ENCODE measurements at regions not wholly inside any gene's neighbourhood (a gene's known extent, or its start where the extent isn't known, plus 50 kb on each side); places are given as distances from the start of the nearest gene placed in this dataset.

DNA sequence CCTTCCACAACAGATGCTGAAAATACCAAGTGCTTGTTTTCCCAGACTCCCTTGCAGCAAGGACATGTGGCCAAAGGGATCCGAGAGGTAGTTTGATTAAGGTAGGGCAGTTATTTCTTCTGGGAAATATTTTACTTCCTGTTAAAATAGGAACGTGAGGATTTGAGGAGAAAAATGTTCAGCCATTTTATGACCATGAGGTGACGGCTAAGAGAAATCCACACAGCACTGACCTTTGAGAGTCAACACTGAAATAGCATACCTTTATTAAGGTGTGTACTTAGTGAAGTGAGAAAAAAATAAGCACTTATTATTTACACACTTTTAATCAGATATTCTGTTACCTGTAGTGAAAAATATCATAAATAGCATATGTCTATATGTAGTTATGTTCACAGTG lies 133.9 kb downstream of the PPP1R3A start:
- TF ChIP-seq CTCF (IDR thresholded peaks at IDR 0.05; ENCODE audit: low read depth, low read length, missing input control) (no peak), ATF3 (IDR thresholded peaks at IDR 0.05) (no peak), TAF1 (conservative IDR thresholded peaks at IDR 0.05) (no peak), RAD21 (IDR thresholded peaks at IDR 0.05) (no peak), HNF4G (IDR thresholded peaks at IDR 0.05) (no peak), SP1 (IDR thresholded peaks at IDR 0.05) (no peak), YY1 (IDR thresholded peaks at IDR 0.05) (no peak), GABPA (IDR thresholded peaks at IDR 0.05 in 1 of 2, conservative IDR thresholded peaks at IDR 0.05 in 1 of 2) (no peak)
- TF ChIP-seq, protein P1, sequence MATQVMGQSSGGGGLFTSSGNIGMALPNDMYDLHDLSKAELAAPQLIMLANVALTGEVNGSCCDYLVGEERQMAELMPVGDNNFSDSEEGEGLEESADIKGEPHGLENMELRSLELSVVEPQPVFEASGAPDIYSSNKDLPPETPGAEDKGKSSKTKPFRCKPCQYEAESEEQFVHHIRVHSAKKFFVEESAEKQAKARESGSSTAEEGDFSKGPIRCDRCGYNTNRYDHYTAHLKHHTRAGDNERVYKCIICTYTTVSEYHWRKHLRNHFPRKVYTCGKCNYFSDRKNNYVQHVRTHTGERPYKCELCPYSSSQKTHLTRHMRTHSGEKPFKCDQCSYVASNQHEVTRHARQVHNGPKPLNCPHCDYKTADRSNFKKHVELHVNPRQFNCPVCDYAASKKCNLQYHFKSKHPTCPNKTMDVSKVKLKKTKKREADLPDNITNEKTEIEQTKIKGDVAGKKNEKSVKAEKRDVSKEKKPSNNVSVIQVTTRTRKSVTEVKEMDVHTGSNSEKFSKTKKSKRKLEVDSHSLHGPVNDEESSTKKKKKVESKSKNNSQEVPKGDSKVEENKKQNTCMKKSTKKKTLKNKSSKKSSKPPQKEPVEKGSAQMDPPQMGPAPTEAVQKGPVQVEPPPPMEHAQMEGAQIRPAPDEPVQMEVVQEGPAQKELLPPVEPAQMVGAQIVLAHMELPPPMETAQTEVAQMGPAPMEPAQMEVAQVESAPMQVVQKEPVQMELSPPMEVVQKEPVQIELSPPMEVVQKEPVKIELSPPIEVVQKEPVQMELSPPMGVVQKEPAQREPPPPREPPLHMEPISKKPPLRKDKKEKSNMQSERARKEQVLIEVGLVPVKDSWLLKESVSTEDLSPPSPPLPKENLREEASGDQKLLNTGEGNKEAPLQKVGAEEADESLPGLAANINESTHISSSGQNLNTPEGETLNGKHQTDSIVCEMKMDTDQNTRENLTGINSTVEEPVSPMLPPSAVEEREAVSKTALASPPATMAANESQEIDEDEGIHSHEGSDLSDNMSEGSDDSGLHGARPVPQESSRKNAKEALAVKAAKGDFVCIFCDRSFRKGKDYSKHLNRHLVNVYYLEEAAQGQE (IDR thresholded peaks at IDR 0.05), result no peak

Measured in liver (tissue), 3 donors.